Activated T-helper 1 cell treated with Interleukin-2 at 50 U/mL for 16 hours (primary cell): ENCODE measurements at regions not wholly inside any gene's neighbourhood (a gene's known extent, or its start where the extent isn't known, plus 50 kb on each side); places are given as distances from the start of the nearest gene placed in this dataset.

ENCODE experiments used
- DNase-seq: peaks from one replicate; pipeline ENCODE4 v3.0.0-alpha.2; 2020; ENCODE audit warnings: low read depth

GRCh38 chr10:88110822-88111221 lies 247.4 kb downstream of the PTEN start:
- no peak for DNase-seq

- DNase-seq = no peak
These were observed 247.9 kb downstream of the PTEN start for GRCh38 chr10:88111294-88111693.

GRCh38 chr10:88113232-88113631 lies 249.8 kb downstream of the PTEN start:
- no peak for DNase-seq

GRCh38 chr10:88113657-88114272 lies 250.3 kb downstream of the PTEN start:
- DNase-seq = no peak

GRCh38 chr10:88114368-88114767 lies 250.9 kb downstream of the PTEN start:
- DNase-seq = no peak

GRCh38 chr10:88115407-88115806 lies 252.0 kb downstream of the PTEN start:
- DNase-seq = no peak

- DNase-seq = no peak
These were observed 252.5 kb downstream of the PTEN start for GRCh38 chr10:88115968-88116367.

GRCh38 chr10:88116481-88116880 lies 253.1 kb downstream of the PTEN start:
- no peak for DNase-seq

GRCh38 chr10:88116971-88117626 lies 253.7 kb downstream of the PTEN start:
- DNase-seq = no peak

GRCh38 chr10:88117869-88118632 lies 254.6 kb downstream of the PTEN start:
- no peak for DNase-seq

- no peak for DNase-seq
These were observed 255.3 kb downstream of the PTEN start for GRCh38 chr10:88118729-88119128.

GRCh38 chr10:88119160-88119559 lies 255.7 kb downstream of the PTEN start:
- no peak for DNase-seq

GRCh38 chr10:88120075-88120474 lies 256.6 kb downstream of the PTEN start:
- DNase-seq = no peak

GRCh38 chr10:88120599-88121333 lies 257.3 kb downstream of the PTEN start:
- DNase-seq = no peak

- no peak for DNase-seq
These were observed 257.9 kb downstream of the PTEN start for GRCh38 chr10:88121361-88121760.

GRCh38 chr10:88122145-88122544 lies 258.7 kb downstream of the PTEN start:
- no peak for DNase-seq

GRCh38 chr10:88122576-88122975 lies 259.2 kb downstream of the PTEN start:
- no peak for DNase-seq

- no peak for DNase-seq
These were observed 262.3 kb downstream of the PTEN start for GRCh38 chr10:88125766-88126165.

GRCh38 chr10:88126699-88127098 lies 263.3 kb downstream of the PTEN start:
- no peak for DNase-seq

GRCh38 chr10:88127269-88127668 lies 263.8 kb downstream of the PTEN start:
- DNase-seq = no peak

- no peak for DNase-seq
These were observed 264.3 kb downstream of the PTEN start for GRCh38 chr10:88127766-88128165.

GRCh38 chr10:88129013-88129412 lies 265.6 kb downstream of the PTEN start:
- no peak for DNase-seq

- DNase-seq = no peak
These were observed 267.5 kb downstream of the PTEN start for GRCh38 chr10:88130912-88131311.
